HepG2 (cell line): ENCODE measurements at regions not wholly inside any gene's neighbourhood (a gene's known extent, or its start where the extent isn't known, plus 50 kb on each side); places are given as distances from the start of the nearest gene placed in this dataset.

Source experiments
- BRD4 ChIP-seq: sonication (generic); formaldehyde crosslinking; IDR thresholded peaks from 2 replicates; pipeline ENCODE4 v1.4.0; 2020; ENCODE audit warnings: missing genetic modification reagents
- CEBPB ChIP-seq: IDR thresholded peaks from 2 replicates; pipeline ENCODE4 v1.6.1; 2011; ENCODE audit warnings: low read depth, low read length, improper control_type of control experiment, borderline replicate concordance
- CENPT ChIP-seq: sonication (generic); formaldehyde crosslinking; IDR thresholded peaks from 2 replicates; pipeline ENCODE4 v1.8.0; 2022; ENCODE audit warnings: low read depth, mild to moderate bottlenecking, moderate library complexity, missing genetic modification reagents
- KLF9 ChIP-seq: IDR thresholded peaks from 2 replicates; pipeline ENCODE4 v1.6.1; 2016; ENCODE audit warnings: low read depth
- MEIS1 ChIP-seq: sonication (generic); formaldehyde crosslinking; IDR thresholded peaks from 2 replicates; pipeline ENCODE4 v1.9.0; 2021; ENCODE audit warnings: mild to moderate bottlenecking, missing genetic modification reagents, moderate library complexity, borderline replicate concordance
- NR2F2 ChIP-seq: IDR thresholded peaks from 2 replicates; pipeline ENCODE4 v1.6.1; 2012; ENCODE audit warnings: low read depth, inconsistent platforms, borderline replicate concordance
- PAX8 ChIP-seq: sonication (generic); formaldehyde crosslinking; IDR thresholded peaks from 2 replicates; pipeline ENCODE4 v1.8.0; 2022; ENCODE audit warnings: mild to moderate bottlenecking, missing genetic modification reagents, borderline replicate concordance
- ZNF232 ChIP-seq: sonication (generic); formaldehyde crosslinking; IDR thresholded peaks from 2 replicates; pipeline ENCODE4 v1.4.0; 2020; ENCODE audit warnings: missing genetic modification reagents, borderline replicate concordance
- ZSCAN20 ChIP-seq: sonication (generic); formaldehyde crosslinking; IDR thresholded peaks from 2 replicates; pipeline ENCODE4 v1.4.0; 2020; ENCODE audit warnings: missing genetic modification reagents, mild to moderate bottlenecking, borderline replicate concordance
- TF ChIP-seq, protein P1 (sequence below): sonication (generic); formaldehyde crosslinking; IDR thresholded peaks from 2 replicates; pipeline ENCODE4 v1.9.0; 2021; ENCODE audit warnings: missing genetic modification reagents, borderline replicate concordance
- TF ChIP-seq, protein P2 (sequence below): sonication (generic); formaldehyde crosslinking; conservative IDR thresholded peaks from 2 replicates; pipeline ENCODE4 v1.4.0; 2020; ENCODE audit warnings: missing genetic modification reagents
- TF ChIP-seq, protein P3 (sequence below): sonication (generic); formaldehyde crosslinking; IDR thresholded peaks from 2 replicates; pipeline ENCODE4 v1.4.0; 2020; ENCODE audit warnings: missing genetic modification reagents
- TF ChIP-seq, protein P4 (sequence below): sonication (generic); formaldehyde crosslinking; conservative IDR thresholded peaks from 2 replicates; pipeline ENCODE4 v1.8.1; 2023; ENCODE audit warnings: missing genetic modification reagents
- TF ChIP-seq, protein P5 (sequence below): sonication (generic); formaldehyde crosslinking; IDR thresholded peaks from 2 replicates; pipeline ENCODE4 v1.9.0; 2022; ENCODE audit warnings: low read depth, missing genetic modification reagents

DNA sequence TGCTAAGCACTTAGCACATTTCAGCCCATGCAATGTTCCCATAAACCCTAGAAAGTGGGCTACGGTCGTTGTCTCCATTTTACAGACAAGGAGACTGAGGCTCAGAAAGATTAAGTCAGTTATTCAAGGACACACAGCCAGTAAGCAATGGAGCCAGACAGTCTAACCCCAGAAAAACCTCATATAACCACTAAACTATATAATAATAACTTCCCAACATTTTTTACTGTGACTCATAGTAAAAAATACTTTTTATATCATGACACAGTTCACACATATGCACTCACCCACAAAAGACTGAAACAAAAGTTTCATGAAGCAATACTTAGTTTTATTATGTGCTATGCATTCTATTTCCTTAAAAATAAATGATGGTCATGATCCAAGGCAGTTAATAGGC is 66.2 kb upstream of the EYA2 start:
- no peak for TF ChIP-seq BRD4 (CRISPR knock-in tag)
- TF ChIP-seq, protein P1, sequence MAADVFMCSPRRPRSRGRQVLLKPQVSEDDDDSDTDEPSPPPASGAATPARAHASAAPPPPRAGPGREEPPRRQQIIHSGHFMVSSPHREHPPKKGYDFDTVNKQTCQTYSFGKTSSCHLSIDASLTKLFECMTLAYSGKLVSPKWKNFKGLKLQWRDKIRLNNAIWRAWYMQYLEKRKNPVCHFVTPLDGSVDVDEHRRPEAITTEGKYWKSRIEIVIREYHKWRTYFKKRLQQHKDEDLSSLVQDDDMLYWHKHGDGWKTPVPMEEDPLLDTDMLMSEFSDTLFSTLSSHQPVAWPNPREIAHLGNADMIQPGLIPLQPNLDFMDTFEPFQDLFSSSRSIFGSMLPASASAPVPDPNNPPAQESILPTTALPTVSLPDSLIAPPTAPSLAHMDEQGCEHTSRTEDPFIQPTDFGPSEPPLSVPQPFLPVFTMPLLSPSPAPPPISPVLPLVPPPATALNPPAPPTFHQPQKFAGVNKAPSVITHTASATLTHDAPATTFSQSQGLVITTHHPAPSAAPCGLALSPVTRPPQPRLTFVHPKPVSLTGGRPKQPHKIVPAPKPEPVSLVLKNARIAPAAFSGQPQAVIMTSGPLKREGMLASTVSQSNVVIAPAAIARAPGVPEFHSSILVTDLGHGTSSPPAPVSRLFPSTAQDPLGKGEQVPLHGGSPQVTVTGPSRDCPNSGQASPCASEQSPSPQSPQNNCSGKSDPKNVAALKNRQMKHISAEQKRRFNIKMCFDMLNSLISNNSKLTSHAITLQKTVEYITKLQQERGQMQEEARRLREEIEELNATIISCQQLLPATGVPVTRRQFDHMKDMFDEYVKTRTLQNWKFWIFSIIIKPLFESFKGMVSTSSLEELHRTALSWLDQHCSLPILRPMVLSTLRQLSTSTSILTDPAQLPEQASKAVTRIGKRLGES (CRISPR knock-in tag), result no peak
- TF ChIP-seq, protein P2, sequence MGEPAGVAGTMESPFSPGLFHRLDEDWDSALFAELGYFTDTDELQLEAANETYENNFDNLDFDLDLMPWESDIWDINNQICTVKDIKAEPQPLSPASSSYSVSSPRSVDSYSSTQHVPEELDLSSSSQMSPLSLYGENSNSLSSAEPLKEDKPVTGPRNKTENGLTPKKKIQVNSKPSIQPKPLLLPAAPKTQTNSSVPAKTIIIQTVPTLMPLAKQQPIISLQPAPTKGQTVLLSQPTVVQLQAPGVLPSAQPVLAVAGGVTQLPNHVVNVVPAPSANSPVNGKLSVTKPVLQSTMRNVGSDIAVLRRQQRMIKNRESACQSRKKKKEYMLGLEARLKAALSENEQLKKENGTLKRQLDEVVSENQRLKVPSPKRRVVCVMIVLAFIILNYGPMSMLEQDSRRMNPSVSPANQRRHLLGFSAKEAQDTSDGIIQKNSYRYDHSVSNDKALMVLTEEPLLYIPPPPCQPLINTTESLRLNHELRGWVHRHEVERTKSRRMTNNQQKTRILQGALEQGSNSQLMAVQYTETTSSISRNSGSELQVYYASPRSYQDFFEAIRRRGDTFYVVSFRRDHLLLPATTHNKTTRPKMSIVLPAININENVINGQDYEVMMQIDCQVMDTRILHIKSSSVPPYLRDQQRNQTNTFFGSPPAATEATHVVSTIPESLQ (CRISPR knock-in tag), result no peak
- TF ChIP-seq, protein P3, sequence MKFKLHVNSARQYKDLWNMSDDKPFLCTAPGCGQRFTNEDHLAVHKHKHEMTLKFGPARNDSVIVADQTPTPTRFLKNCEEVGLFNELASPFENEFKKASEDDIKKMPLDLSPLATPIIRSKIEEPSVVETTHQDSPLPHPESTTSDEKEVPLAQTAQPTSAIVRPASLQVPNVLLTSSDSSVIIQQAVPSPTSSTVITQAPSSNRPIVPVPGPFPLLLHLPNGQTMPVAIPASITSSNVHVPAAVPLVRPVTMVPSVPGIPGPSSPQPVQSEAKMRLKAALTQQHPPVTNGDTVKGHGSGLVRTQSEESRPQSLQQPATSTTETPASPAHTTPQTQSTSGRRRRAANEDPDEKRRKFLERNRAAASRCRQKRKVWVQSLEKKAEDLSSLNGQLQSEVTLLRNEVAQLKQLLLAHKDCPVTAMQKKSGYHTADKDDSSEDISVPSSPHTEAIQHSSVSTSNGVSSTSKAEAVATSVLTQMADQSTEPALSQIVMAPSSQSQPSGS (CRISPR knock-in tag), result no peak
- no peak for TF ChIP-seq NR2F2
- TF ChIP-seq, protein P4, sequence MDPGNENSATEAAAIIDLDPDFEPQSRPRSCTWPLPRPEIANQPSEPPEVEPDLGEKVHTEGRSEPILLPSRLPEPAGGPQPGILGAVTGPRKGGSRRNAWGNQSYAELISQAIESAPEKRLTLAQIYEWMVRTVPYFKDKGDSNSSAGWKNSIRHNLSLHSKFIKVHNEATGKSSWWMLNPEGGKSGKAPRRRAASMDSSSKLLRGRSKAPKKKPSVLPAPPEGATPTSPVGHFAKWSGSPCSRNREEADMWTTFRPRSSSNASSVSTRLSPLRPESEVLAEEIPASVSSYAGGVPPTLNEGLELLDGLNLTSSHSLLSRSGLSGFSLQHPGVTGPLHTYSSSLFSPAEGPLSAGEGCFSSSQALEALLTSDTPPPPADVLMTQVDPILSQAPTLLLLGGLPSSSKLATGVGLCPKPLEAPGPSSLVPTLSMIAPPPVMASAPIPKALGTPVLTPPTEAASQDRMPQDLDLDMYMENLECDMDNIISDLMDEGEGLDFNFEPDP, result no peak
- TF ChIP-seq CENPT (CRISPR knock-in tag), result no peak
- TF ChIP-seq ZSCAN20 (CRISPR knock-in tag), result no peak
- TF ChIP-seq, protein P5, sequence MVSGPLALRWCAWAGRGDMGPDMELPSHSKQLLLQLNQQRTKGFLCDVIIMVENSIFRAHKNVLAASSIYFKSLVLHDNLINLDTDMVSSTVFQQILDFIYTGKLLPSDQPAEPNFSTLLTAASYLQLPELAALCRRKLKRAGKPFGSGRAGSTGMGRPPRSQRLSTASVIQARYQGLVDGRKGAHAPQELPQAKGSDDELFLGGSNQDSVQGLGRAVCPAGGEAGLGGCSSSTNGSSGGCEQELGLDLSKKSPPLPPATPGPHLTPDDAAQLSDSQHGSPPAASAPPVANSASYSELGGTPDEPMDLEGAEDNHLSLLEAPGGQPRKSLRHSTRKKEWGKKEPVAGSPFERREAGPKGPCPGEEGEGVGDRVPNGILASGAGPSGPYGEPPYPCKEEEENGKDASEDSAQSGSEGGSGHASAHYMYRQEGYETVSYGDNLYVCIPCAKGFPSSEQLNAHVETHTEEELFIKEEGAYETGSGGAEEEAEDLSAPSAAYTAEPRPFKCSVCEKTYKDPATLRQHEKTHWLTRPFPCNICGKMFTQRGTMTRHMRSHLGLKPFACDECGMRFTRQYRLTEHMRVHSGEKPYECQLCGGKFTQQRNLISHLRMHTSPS (CRISPR knock-in tag), result no peak
- TF ChIP-seq KLF9 (CRISPR knock-in tag), result no peak
- no peak for TF ChIP-seq CEBPB
- TF ChIP-seq PAX8 (CRISPR knock-in tag), result no peak
- TF ChIP-seq ZNF232 (CRISPR knock-in tag), result no peak
- TF ChIP-seq MEIS1 (CRISPR knock-in tag), result no peak
